GM13976 (cell line): ENCODE measurements at regions not wholly inside any gene's neighbourhood (a gene's known extent, or its start where the extent isn't known, plus 50 kb on each side); places are given as distances from the start of the nearest gene placed in this dataset.

Experiments
- DNase-seq: peaks from one replicate; pipeline ENCODE4 v3.0.0; 2012; ENCODE audit warnings: low spot score
- CTCF ChIP-seq: IDR thresholded peaks from 2 replicates; pipeline ENCODE4 v1.5.1; 2012; ENCODE audit warnings: borderline replicate concordance, mild to moderate bottlenecking; ENCODE audit not compliant: insufficient read depth; ENCODE audit errors: extremely low read depth, missing control alignments, control extremely low read depth
- in situ Hi-C: fragments of 300-500 bp; cut with MboI; formaldehyde crosslinking; loops from one replicate; pipeline ENCODE4 v1.12.0; 2022; ENCODE audit warnings: low sequenced_read_pairs, mixed read lengths, inconsistent platforms; ENCODE audit not compliant: unreplicated experiment

GRCh38 chr6:163630991-163631390 is 216.5 kb downstream of the QKI start:
- no peak for DNase-seq
- no peak for TF ChIP-seq CTCF
- in situ Hi-C loops = no loop called here

GRCh38 chr6:163630572-163630971 is 216.1 kb downstream of the QKI start:
- DNase-seq = no peak
- in situ Hi-C loops = no loop called here
- TF ChIP-seq CTCF = no peak

GRCh38 chr6:163630096-163630495 is 215.6 kb downstream of the QKI start:
- in situ Hi-C loops = no loop called here
- no peak for TF ChIP-seq CTCF
- no peak for DNase-seq
